ENCODE measurements at regions not wholly inside any gene's neighbourhood (a gene's known extent, or its start where the extent isn't known, plus 50 kb on each side); places are given as distances from the start of the nearest gene placed in this dataset.

GRCh38 chr3:95387242-95388021, 1324.6 kb downstream of the NSUN3 start:
- Mint-ChIP-seq H3K36me3 (ENCODE audit: low read depth) (no peaks in the 10 kb centered on the region), H3K27me3 (ENCODE audit: low read depth) (no peaks in the 10 kb centered on the region), H3K4me3 (no peak overlapping the region), H3K9me3 (no peaks in the 10 kb centered on the region), H3K27ac (no peak overlapping the region), H3K4me1 (no peaks in the 10 kb centered on the region)
- TF ChIP-seq CTCF (IDR thresholded peaks at IDR 0.05; ENCODE audit: unreplicated experiment in 3 of 3) = no peak

DNA sequence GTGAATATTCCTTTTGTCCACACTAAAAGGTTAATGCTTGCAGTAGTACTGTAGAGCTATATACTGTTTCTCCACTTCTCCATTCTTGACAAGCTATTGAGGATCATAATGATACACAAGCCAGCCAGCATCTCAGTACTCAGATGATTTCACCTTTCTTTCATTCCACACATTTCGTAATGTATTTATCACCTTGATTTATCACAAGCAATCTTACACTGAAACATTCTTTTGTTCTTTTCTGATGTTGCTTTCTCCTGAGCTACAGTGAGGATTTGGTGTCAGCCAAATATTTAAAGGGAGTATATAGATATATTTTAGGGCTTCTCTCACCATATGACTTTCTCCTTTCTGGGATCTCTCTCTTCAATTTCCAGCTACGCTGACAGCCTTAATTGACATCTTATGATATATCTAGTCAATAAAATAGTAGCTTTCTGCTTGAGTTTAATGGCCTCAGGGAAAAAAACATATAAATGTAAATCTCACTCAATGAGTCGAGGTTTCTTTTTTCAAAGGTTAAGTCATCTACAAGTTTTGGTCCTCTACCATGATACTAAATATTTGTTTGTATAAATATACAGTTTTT, 1327.0 kb downstream of the NSUN3 start:
- Mint-ChIP-seq H3K27me3 (ENCODE audit: low read depth) (no peaks in the 10 kb centered on the region), H3K27ac (no peak overlapping the region), H3K9me3 (no peaks in the 10 kb centered on the region), H3K4me3 (no peak overlapping the region), H3K36me3 (ENCODE audit: low read depth) (no peaks in the 10 kb centered on the region), H3K4me1 (no peaks in the 10 kb centered on the region)
- TF ChIP-seq CTCF (IDR thresholded peaks at IDR 0.05; ENCODE audit: unreplicated experiment in 3 of 3) = no peak

DNA sequence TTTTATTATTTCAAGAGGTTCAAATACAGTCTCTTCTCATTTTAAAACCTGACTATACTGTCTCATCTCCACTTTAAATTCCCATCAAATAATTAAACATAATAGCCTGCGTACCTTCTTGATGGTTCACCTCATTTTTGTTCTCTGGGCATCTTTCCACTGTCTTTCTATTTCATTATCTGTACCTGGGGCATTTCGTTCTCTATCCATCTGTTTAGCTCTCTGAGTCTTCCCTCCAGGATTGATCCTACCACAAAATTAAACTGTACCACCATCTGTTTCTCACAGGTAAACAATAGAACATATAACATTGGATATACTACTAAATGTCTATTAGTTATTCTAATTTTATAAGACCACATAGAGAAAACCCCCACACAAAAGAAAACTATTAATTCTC, 1331.4 kb downstream of the NSUN3 start:
- Mint-ChIP-seq H3K36me3 (ENCODE audit: low read depth) (no peaks in the 10 kb centered on the region), H3K4me3 (no peak overlapping the region), H3K27me3 (ENCODE audit: low read depth) (no peaks in the 10 kb centered on the region), H3K27ac (no peak overlapping the region), H3K4me1 (no peaks in the 10 kb centered on the region), H3K9me3 (no peaks in the 10 kb centered on the region)
- TF ChIP-seq CTCF (IDR thresholded peaks at IDR 0.05; ENCODE audit: unreplicated experiment in 3 of 3) = no peak

- Mint-ChIP-seq H3K36me3 (ENCODE audit: low read depth) (no peaks in the 10 kb centered on the region), H3K27ac (peak overlapping the region in 1 of 3 experiments; percentile 18), H3K4me1 (no peaks in the 10 kb centered on the region), H3K4me3 (no peak overlapping the region), H3K27me3 (ENCODE audit: low read depth) (no peaks in the 10 kb centered on the region), H3K9me3 (no peaks in the 10 kb centered on the region)
- no peak for TF ChIP-seq CTCF (IDR thresholded peaks at IDR 0.05; ENCODE audit: unreplicated experiment in 3 of 3)
Measured at GRCh38 chr3:95399585-95399984, 1336.7 kb downstream of the NSUN3 start.

- no peak for TF ChIP-seq CTCF (IDR thresholded peaks at IDR 0.05; ENCODE audit: unreplicated experiment in 3 of 3)
- Mint-ChIP-seq H3K27me3 (ENCODE audit: low read depth) (no peaks in the 10 kb centered on the region), H3K9me3 (no peaks in the 10 kb centered on the region), H3K4me3 (no peak overlapping the region), H3K36me3 (ENCODE audit: low read depth) (no peaks in the 10 kb centered on the region), H3K27ac (no peak overlapping the region), H3K4me1 (no peaks in the 10 kb centered on the region)
Measured at GRCh38 chr3:95401693-95402092, 1338.8 kb downstream of the NSUN3 start.
